ENCODE measurements at regions not wholly inside any gene's neighbourhood (a gene's known extent, or its start where the extent isn't known, plus 50 kb on each side); places are given as distances from the start of the nearest gene placed in this dataset.

- in situ Hi-C loops (cut with HindIII; ENCODE audit: low pct_unique_long_range_greater_than_20kb, low sequenced_read_pairs) = no loop called here
Observed at GRCh38 chr17:77779711-77780539, 178.6 kb upstream of the TNRC6C start.

DNA sequence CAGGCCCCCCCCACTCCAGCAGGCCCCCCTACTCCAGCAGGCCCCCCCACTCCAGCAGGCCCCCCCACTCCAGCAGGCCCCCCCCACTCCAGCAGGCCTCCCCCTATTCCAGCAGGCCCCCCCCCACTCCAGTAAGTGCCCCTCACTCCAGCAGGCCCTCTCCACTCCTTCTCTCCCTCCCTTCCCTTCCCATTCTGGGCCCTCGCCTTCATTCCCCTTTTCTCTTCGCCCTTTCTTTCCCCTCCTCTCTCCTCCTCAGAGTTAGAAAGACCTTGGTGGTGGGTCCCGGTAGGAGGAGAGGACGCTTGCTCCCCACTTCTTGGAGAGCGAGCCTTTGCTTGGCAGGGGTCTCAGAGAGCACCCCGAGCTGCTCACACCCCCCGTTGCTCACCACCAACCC lies 177.0 kb upstream of the TNRC6C start:
- no peak for DNase-seq (ENCODE audit: low read depth in 1 of 2, low spot score in 1 of 2)

More at GRCh38 chr17:77779711-77780539, 178.6 kb upstream of the TNRC6C start:
- TF ChIP-seq JUND (IDR thresholded peaks at IDR 0.05; ENCODE audit: low read depth) = no peak
- DNase-seq (ENCODE audit: low read depth in 1 of 2, low spot score in 1 of 2) = peak; percentile 48 to 69

GRCh38 chr17:77782201-77782600 lies 176.3 kb upstream of the TNRC6C start:
- in situ Hi-C loops (cut with HindIII; ENCODE audit: low pct_unique_long_range_greater_than_20kb, low sequenced_read_pairs) = no loop called here
- no peak for TF ChIP-seq JUND (IDR thresholded peaks at IDR 0.05; ENCODE audit: low read depth)
- DNase-seq (ENCODE audit: low read depth in 1 of 2, low spot score in 1 of 2) = no peak

More for the DNA sequence above, 177.0 kb upstream of the TNRC6C start:
- TF ChIP-seq JUND (IDR thresholded peaks at IDR 0.05; ENCODE audit: low read depth) = no peak
- in situ Hi-C loops (cut with HindIII; ENCODE audit: low pct_unique_long_range_greater_than_20kb, low sequenced_read_pairs) = no loop called here

DNA sequence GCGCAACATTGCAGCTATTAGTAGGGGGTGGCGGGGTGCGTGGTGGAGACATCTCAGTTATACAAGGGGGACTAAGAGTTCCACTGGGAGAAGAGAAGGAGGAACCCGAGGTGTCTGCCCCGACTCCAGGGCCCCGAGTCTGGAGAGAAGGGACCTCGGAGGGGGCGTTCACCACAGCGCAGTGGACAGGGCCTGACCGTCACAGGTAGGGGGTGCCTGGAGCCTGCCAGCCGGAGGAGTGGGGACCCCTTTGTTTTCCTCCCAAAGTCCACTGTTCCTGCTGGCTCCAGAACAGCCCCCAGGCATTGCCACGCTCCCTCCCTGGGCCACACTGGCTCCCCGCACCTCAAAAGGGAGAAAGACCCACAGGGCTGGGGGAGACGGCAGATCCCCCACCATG lies 175.9 kb upstream of the TNRC6C start:
- no peak for DNase-seq (ENCODE audit: low read depth in 1 of 2, low spot score in 1 of 2)
- in situ Hi-C loops (cut with HindIII; ENCODE audit: low pct_unique_long_range_greater_than_20kb, low sequenced_read_pairs) = no loop called here
- no peak for TF ChIP-seq JUND (IDR thresholded peaks at IDR 0.05; ENCODE audit: low read depth)

DNA sequence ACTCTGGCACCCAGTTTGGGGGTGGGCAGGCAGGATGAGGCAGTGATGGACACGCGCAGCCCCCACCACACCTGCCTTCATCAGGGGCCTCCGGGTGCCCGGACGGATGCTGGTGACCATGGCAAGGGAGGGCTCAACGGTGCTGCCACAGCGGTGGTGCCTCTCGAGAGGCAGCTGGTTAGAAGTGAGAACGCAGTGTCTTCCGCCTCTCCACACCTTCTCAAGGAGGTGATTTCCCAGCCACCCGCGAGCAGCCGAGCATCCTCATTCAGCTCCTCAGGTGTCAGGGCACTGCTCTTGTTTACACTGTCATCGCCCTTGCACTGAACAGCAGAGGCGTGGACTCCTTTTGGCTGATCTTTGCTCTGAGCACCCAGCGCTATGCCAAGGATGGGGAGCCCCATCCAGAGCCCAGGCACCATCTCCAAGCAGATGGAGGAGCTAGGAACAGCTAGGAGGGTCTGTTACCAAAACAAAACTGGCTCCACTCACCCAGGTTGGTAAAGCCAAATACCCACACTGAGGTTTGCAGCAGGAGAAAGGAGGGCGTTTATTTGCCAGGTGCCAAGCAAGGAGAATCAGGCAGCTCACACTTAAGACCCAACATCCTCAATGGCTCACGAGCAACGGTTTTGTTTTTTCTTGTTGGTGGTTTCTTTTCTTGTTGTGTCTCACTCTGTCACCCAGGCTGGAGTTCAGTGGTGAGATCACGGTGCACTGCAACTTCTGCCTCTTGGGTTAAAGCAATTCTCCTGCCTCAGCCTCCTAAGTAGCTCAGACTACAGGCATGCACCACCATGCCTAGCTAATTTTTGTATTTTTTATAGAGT lies 174.3 kb upstream of the TNRC6C start:
- in situ Hi-C loops (cut with HindIII; ENCODE audit: low pct_unique_long_range_greater_than_20kb, low sequenced_read_pairs) = no loop called here
- DNase-seq (ENCODE audit: low read depth in 1 of 2, low spot score in 1 of 2) = no peak
- no peak for TF ChIP-seq JUND (IDR thresholded peaks at IDR 0.05; ENCODE audit: low read depth)

- no peak for TF ChIP-seq JUND (IDR thresholded peaks at IDR 0.05; ENCODE audit: low read depth)
Observed at GRCh38 chr17:77785312-77785905, 173.1 kb upstream of the TNRC6C start.

GRCh38 chr17:77786090-77786489 lies 172.4 kb upstream of the TNRC6C start:
- in situ Hi-C loops (cut with HindIII; ENCODE audit: low pct_unique_long_range_greater_than_20kb, low sequenced_read_pairs) = no loop called here

More at GRCh38 chr17:77785312-77785905, 173.1 kb upstream of the TNRC6C start:
- no peak for DNase-seq (ENCODE audit: low read depth in 1 of 2, low spot score in 1 of 2)
- in situ Hi-C loops (cut with HindIII; ENCODE audit: low pct_unique_long_range_greater_than_20kb, low sequenced_read_pairs) = no loop called here

GRCh38 chr17:77786740-77787505 lies 171.6 kb upstream of the TNRC6C start:
- in situ Hi-C loops (cut with HindIII; ENCODE audit: low pct_unique_long_range_greater_than_20kb, low sequenced_read_pairs) = no loop called here
- DNase-seq (ENCODE audit: low read depth in 1 of 2, low spot score in 1 of 2) = no peak

More at GRCh38 chr17:77786090-77786489, 172.4 kb upstream of the TNRC6C start:
- TF ChIP-seq JUND (IDR thresholded peaks at IDR 0.05; ENCODE audit: low read depth) = no peak
- DNase-seq (ENCODE audit: low read depth in 1 of 2, low spot score in 1 of 2) = no peak

DNA sequence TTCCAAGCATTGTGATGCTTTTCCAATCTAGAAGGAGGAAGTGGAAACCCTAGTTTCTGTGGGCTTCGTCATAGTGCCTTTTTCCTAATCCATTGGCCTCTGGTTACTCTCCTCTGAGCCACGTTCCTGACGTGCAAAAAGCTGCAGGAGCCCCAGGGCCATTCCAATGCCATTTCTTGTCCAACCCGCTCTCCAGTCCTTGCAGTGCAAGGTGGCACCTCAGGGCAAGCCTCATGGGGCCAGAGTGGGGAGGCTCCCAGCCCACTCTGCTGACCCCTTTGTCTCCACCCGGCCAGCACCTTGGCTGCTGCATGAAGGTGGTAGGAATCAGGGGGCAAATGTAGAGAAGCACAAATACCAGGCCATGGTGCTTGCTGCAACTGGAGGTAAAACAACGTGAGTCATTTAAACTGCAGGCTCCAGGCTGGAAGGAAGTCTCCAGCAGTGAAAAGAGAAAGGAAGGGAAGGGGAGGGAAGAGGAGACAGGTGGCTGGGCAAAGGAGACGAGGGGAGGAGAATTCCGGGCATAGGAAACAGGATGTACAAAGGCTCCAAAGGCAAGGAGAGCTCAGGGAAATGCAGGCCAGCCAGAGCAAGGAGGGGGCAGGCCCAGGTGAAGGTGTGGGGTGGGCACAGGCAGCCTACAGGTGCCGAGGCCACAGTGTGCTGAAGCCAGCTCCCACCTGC lies 168.2 kb upstream of the TNRC6C start:
- DNase-seq (ENCODE audit: low read depth in 1 of 2, low spot score in 1 of 2) = peak; percentile 72 to 85
- no peak for TF ChIP-seq JUND (IDR thresholded peaks at IDR 0.05; ENCODE audit: low read depth)
- in situ Hi-C loops (cut with HindIII; ENCODE audit: low pct_unique_long_range_greater_than_20kb, low sequenced_read_pairs) = no loop called here

More at GRCh38 chr17:77786740-77787505, 171.6 kb upstream of the TNRC6C start:
- TF ChIP-seq JUND (IDR thresholded peaks at IDR 0.05; ENCODE audit: low read depth) = no peak

- DNase-seq (ENCODE audit: low read depth in 1 of 2, low spot score in 1 of 2) = no peak
- no peak for TF ChIP-seq JUND (IDR thresholded peaks at IDR 0.05; ENCODE audit: low read depth)
Observed at GRCh38 chr17:77792626-77793025, 165.9 kb upstream of the TNRC6C start.

DNA sequence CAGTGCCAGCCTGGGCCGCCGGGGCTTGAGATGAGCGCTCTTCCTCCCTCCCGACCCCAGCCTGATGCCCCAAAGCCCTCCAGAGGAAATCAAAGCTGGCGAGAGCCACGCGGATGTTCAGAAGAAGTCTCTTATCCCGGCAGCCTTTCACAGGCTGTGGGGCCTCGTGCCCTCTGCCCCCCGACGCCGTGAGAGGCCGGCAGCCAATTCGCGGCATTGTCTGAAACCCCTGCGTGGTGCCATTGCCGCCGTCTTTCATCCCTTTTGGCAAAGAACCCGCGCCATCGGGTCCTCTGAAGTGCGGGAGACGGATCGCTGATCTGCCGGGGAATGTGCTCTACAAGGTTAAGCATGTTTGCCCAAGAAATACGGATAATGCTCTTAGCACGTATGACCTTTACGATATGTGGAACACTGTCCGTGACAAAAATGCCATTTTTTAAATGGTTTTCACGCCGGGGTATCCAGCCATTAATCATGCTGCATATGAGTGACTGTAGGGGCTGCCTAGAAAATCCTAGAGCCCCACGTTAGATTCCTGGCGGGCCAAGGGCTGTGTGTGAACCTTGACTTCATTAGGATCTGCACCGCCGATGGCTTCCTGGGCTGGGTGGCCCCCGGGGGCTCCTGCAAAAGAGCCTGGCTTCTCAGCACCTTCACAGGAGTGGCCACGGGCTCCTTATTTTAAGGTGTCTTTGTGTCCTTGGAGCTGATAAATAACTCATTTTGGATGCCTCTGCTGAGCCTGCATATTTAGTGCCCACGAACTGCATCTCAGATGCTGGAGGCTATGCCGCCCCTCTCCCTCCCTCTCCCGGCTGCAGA lies 165.1 kb upstream of the TNRC6C start:
- no peak for DNase-seq (ENCODE audit: low read depth in 1 of 2, low spot score in 1 of 2)
- in situ Hi-C loops (cut with HindIII; ENCODE audit: low pct_unique_long_range_greater_than_20kb, low sequenced_read_pairs) = no loop called here
- TF ChIP-seq JUND (IDR thresholded peaks at IDR 0.05; ENCODE audit: low read depth) = no peak

More at GRCh38 chr17:77792626-77793025, 165.9 kb upstream of the TNRC6C start:
- in situ Hi-C loops (cut with HindIII; ENCODE audit: low pct_unique_long_range_greater_than_20kb, low sequenced_read_pairs) = no loop called here

All from T47D (cell line).